Transverse colon (tissue), 4 donors: ENCODE measurements at regions not wholly inside any gene's neighbourhood (a gene's known extent, or its start where the extent isn't known, plus 50 kb on each side); places are given as distances from the start of the nearest gene placed in this dataset.

Source experiments
- DNase-seq: peaks from one replicate; pipeline ENCODE4 v3.0.0-alpha.2; 2019
- H3K27ac ChIP-seq, 4 donors: fragments of 200-600 bp; sonication (generic); 2 replicates each; pipeline ENCODE4 v1.5.1; 2016 to 2018; ENCODE audit warnings: inconsistent platforms in 4 of 4
- H3K27me3 ChIP-seq: fragments of 200-600 bp; sonication (generic); 2 replicates; pipeline ENCODE4 v1.5.1; 2017; ENCODE audit warnings: inconsistent platforms
- H3K36me3 ChIP-seq, 4 donors: fragments of 200-600 bp; sonication (generic); 2 replicates each; pipeline ENCODE4 v1.5.1; 2017 to 2019; ENCODE audit warnings: inconsistent platforms in 4 of 4
- H3K4me1 ChIP-seq, 4 donors: fragments of 200-600 bp; sonication (generic); 2 replicates each; pipeline ENCODE4 v1.5.1; 2017 to 2020; ENCODE audit warnings: inconsistent platforms in 4 of 4
- H3K4me3 ChIP-seq, 4 donors: fragments of 200-600 bp; sonication (generic); 1 replicate in 1 of 4; 2 replicates in 3 of 4; pipeline versions ENCODE4 v1.5.1 to v1.6.1; 2017 to 2019; ENCODE audit warnings: inconsistent platforms in 4 of 4
- H3K9me3 ChIP-seq, 2 donors: fragments of 200-600 bp; sonication (generic); 2 replicates each; pipeline ENCODE4 v1.5.1; 2017 to 2019; ENCODE audit warnings: inconsistent platforms in 2 of 2
- EP300 ChIP-seq: sonication (generic); formaldehyde crosslinking; IDR thresholded peaks from one replicate; pipeline ENCODE4 v1.6.1; 2017; ENCODE audit warnings: antibody characterized with exemption, low read depth
- POLR2A ChIP-seq: fragments of 450-650 bp; IDR thresholded peaks from one replicate; pipeline ENCODE4 v1.6.1; 2016; ENCODE audit warnings: antibody characterized with exemption, mild to moderate bottlenecking, moderate library complexity
- POLR2AphosphoS5 ChIP-seq, 3 donors: sonication (generic); formaldehyde crosslinking; IDR thresholded peaks; one replicate each; pipeline ENCODE4 v1.6.1; 2016; ENCODE audit warnings: antibody characterized with exemption in 3 of 3
- WGBS, 2 donors: methylation state at CpG; one replicate each; pipeline ENCODE4 v1.1.5; 2018; ENCODE audit warnings: low coverage in 1 of 2; 5-methylcytosine and 5-hydroxymethylcytosine counted together
- in situ Hi-C, 4 donors: fragments of 200-750 bp; cut with MboI; loops; one replicate each; pipeline versions ENCODE4 v1.15.0 to v1.15.1; 2017; ENCODE audit warnings: low sequenced_read_pairs in 3 of 4, low pct_ligation_motif_present in 1 of 4, low pct_unique_long_range_greater_than_20kb in 1 of 4
- intact Hi-C: fragments of 100-400 bp; cut with DNase I; formaldehyde crosslinking; loops from one replicate; pipeline ENCODE4 v1.15.1; 2023; ENCODE audit warnings: low total_unique reads
- TF ChIP-seq, protein P1 (sequence below), 5 experiments: fragments of 200-600 bp in 3 of 5; fragments of 450-650 bp in 2 of 5; sonication (generic) in 3 of 5; IDR thresholded peaks; 1 replicate in 2 of 5; 2 replicates in 3 of 5; pipeline ENCODE4 v1.5.1; 2016 to 2017; ENCODE audit warnings: antibody characterized with exemption in 5 of 5, inconsistent platforms in 3 of 5, mild to moderate bottlenecking in 2 of 5, moderate library complexity in 1 of 5

DNA sequence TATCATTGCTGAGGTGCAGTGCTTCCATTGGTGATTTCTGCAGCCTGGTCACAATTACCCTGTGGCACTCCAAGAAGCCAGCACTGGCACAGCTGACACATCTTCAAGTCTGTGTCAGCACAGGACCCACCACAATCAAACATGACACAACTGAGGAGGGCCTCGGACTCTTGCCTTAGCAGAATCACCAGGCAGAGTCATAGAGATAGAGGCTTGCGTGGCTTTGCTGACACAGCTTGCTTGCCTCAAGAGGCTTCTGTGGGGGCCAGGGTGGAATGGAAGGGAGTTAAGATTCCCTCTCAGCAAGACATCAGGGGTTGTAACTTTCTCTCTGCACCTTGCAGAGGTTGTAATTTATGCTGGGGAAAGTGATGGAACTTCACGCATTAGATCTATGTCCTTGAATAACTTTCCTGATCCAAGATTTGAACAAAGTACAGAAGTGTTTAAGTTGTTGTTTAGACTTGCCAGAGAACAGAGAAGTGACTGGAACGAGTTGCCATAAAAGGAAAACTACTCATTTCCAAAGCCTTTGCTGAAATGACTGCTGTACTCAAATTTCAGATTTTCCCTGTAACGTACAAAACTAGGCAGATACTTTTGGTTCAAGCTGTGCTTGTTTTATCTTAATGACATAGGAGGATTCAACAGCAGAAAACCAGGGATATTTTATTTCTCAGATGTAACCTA lies 170.7 kb downstream of the DIPK2A start:
- Histone ChIP-seq H3K27me3 (no peaks in the 10 kb centered on the region), H3K36me3 (no peaks in the 10 kb centered on the region), H3K9me3 (no peaks in the 10 kb centered on the region), H3K4me1 (peaks cover 0 to 7% (median 0%) of the 10 kb centered on the region in 4 donors), H3K4me3 (no peak overlapping the region), H3K27ac (peak overlapping the region in 1 of 4 donors; percentile 20)
- TF ChIP-seq, protein P1, sequence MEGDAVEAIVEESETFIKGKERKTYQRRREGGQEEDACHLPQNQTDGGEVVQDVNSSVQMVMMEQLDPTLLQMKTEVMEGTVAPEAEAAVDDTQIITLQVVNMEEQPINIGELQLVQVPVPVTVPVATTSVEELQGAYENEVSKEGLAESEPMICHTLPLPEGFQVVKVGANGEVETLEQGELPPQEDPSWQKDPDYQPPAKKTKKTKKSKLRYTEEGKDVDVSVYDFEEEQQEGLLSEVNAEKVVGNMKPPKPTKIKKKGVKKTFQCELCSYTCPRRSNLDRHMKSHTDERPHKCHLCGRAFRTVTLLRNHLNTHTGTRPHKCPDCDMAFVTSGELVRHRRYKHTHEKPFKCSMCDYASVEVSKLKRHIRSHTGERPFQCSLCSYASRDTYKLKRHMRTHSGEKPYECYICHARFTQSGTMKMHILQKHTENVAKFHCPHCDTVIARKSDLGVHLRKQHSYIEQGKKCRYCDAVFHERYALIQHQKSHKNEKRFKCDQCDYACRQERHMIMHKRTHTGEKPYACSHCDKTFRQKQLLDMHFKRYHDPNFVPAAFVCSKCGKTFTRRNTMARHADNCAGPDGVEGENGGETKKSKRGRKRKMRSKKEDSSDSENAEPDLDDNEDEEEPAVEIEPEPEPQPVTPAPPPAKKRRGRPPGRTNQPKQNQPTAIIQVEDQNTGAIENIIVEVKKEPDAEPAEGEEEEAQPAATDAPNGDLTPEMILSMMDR (IDR thresholded peaks at IDR 0.05) = no peak
- no peak for TF ChIP-seq EP300
- TF ChIP-seq POLR2A = no peak
- TF ChIP-seq POLR2AphosphoS5 (IDR thresholded peaks at IDR 0.05) = no peak
- WGBS, 2 donors = 49 to 61% methylated on average over 3 to 5 of the region's 5 CpGs
- in situ Hi-C loops = no loop called here
- DNase-seq = no peak
- intact Hi-C loops = no loop called here

DNA sequence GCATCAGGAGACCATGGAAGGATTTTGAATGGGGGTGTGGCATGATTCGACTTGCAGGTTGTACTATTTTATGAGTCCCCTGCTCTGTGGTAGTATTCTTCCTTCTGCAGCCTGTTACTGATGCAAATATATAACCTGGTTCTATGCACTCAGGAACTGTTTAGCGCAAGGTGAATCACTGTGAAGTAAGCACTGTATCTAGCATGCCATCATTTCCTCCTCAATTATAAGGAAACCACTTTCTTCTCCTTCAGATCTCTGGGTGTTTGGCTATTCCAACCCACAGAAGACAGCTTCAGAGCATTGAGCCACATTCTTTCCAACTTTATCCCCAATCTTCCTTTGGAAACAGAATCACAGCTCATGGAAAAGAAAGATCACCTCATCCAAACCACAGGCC lies 176.7 kb downstream of the DIPK2A start:
- Histone ChIP-seq H3K36me3 (no peaks in the 10 kb centered on the region), H3K4me3 (no peak overlapping the region), H3K27ac (no peak overlapping the region), H3K27me3 (no peaks in the 10 kb centered on the region), H3K9me3 (no peaks in the 10 kb centered on the region), H3K4me1 (no peaks in the 10 kb centered on the region)
- TF ChIP-seq, protein P1 (IDR thresholded peaks at IDR 0.05) = no peak
- TF ChIP-seq EP300 (no peak), POLR2AphosphoS5 (IDR thresholded peaks at IDR 0.05) (no peak), POLR2A (no peak)
- no peak for DNase-seq
- in situ Hi-C loops = no loop called here
- intact Hi-C loops = no loop called here
- WGBS, 2 donors = 81% methylated on average over 2 of the region's 2 CpGs; no CpG with 5 or more reads in 1 of the 2 donors

DNA sequence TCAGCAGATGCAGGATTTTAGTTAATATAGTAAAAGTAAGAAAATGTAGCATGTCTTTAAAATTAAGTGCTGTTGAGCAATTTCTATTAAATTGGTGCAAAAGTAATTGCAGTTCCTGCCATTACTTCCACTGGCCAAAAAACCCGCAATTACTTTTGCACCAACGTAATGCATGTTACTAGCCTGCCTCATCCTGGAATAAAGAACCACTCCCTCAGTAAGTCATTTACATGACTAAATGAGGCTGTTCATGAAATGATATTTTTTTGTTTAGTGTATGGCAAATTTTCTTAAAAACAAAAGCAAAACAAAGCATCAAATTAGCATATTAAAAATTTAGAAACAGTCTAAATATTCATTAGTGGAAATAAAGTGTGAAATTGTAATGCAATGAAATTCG lies 180.4 kb downstream of the DIPK2A start:
- intact Hi-C loops (no loop called here), in situ Hi-C loops (no loop called here)
- Histone ChIP-seq H3K27ac (no peak overlapping the region), H3K9me3 (no peaks in the 10 kb centered on the region), H3K4me1 (no peaks in the 10 kb centered on the region), H3K27me3 (no peaks in the 10 kb centered on the region), H3K36me3 (no peaks in the 10 kb centered on the region), H3K4me3 (no peak overlapping the region)
- DNase-seq = no peak
- TF ChIP-seq EP300 (no peak), POLR2A (no peak), POLR2AphosphoS5 (IDR thresholded peaks at IDR 0.05) (no peak)
- TF ChIP-seq, protein P1 (IDR thresholded peaks at IDR 0.05) = no peak
- 88 to 96% methylated on average over 3 of the region's 3 CpGs for WGBS, 2 donors

DNA sequence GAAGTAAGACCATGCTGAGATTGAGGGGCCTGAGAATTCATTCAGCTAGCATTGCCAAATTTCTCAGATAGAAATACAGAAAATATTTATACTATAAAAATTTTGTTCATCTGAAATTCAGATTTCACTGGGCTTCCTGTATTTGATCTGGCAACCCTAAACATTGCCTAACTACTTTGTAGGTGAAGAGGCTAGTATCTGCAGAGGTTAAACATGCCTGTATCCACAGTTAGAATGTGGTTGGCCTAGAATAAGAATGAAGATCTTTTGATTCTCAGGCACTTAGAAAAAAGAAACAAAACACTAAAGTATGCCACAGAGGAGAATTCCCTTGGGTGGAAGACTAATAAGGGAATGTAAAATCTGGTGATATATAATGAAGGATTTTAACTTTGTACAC lies 189.0 kb downstream of the DIPK2A start:
- Histone ChIP-seq H3K9me3 (no peaks in the 10 kb centered on the region), H3K27me3 (no peaks in the 10 kb centered on the region), H3K36me3 (no peaks in the 10 kb centered on the region), H3K27ac (no peak overlapping the region), H3K4me3 (no peak overlapping the region), H3K4me1 (no peaks in the 10 kb centered on the region)
- TF ChIP-seq, protein P1 (IDR thresholded peaks at IDR 0.05) = no peak
- TF ChIP-seq EP300 (no peak), POLR2AphosphoS5 (IDR thresholded peaks at IDR 0.05) (no peak), POLR2A (no peak)
- intact Hi-C loops (no loop called here), in situ Hi-C loops (no loop called here)
- no peak for DNase-seq
